ENCODE measurements at regions not wholly inside any gene's neighbourhood (a gene's known extent, or its start where the extent isn't known, plus 50 kb on each side); places are given as distances from the start of the nearest gene placed in this dataset.

GRCh38 chr1:37399205-37399604, 75.2 kb upstream of the ZC3H12A start:
- TF ChIP-seq CTCF (IDR thresholded peaks at IDR 0.05), result no peak
- no peak for TF ChIP-seq POLR2A (IDR thresholded peaks at IDR 0.05)

Measured in body of pancreas (tissue), 4 donors.